ENCODE measurements at regions not wholly inside any gene's neighbourhood (a gene's known extent, or its start where the extent isn't known, plus 50 kb on each side); places are given as distances from the start of the nearest gene placed in this dataset.

DNA sequence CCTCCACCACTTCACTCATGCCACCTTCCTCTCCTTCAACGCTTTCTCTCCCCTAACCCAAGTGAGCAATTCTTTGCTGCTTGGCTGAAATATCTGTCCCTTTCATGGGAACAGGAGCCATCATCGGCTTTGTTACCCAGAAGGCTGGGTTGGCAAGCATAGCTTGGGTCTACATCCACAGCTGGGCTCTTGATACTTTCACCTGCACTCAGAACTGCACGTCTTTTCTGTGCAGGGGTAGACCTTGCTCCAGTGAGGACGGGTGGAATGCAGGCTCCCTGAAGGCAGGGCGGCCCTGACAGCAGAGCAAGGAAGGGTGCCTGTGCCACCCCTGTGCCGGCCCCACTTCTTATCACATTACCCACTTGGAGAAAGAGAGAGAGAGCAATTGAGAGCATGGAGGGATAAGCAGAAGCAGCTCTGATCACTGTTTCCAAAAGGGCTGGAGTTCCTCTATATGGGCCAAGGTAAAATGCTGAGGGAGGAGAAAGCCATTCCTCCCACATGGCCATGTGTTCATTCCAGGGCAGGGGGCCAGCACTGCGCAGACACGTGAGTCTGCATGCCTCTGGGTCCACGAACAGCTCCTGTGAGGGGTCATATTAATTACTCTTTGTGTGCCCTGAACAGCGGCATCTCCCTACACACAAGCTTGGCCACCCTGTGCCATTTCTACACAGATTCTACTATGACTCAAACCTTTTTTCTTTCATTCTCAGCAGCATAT, 181.8 kb downstream of the BUD13 start:
- DNase-seq: no peak
- Histone ChIP-seq H3K9me2 (no peaks in the 10 kb centered on the region), H2AFZ (ENCODE audit: low read depth) (no peak overlapping the region), H3F3A (replicated peaks; ENCODE audit: insufficient read depth) (no peaks in the 10 kb centered on the region), H3K9ac (no peak overlapping the region), H3K27ac (ENCODE audit: low read depth in 2 of 2, low read length in 1 of 2) (no peak overlapping the region), H3K4me3 (ENCODE audit: low read depth in 2 of 2, low read length in 1 of 2) (no peak overlapping the region), H3K79me2 (ENCODE audit: insufficient read depth) (no peaks in the 10 kb centered on the region), H3K27me3 (ENCODE audit: insufficient read depth) (peaks cover 7% of the 10 kb centered on the region; the same call in 1 of the 2 replicates), H3K9me3 (no peaks in the 10 kb centered on the region), H3K4me1 (ENCODE audit: control insufficient read depth in 1 of 2, insufficient read depth in 2 of 2, low read depth in 1 of 2, low read length in 1 of 2) (peaks cover 0 to 12% of the 10 kb centered on the region in 2 experiments; a peak in 1 of 4 replicates), H3K36me3 (replicated peaks in 1 of 2; ENCODE audit: control insufficient read depth in 1 of 2, insufficient read depth in 2 of 2, low read length in 1 of 2) (no peaks in the 10 kb centered on the region), H4K20me1 (ENCODE audit: insufficient read depth) (no peaks in the 10 kb centered on the region), H3K4me2 (no peak overlapping the region)
- ChIA-PET POLR2A (no interaction called here), CTCF (interaction anchor here (0.7 to 1.2 kb wide), 4 partner anchors 12 to 32 kb away, joined by 3 to 5 read pairs (median 4); no protein-coding TSS in a partner anchor)
- WGBS (ENCODE audit: low lambda C conversion rate): 38% methylated on average over 10 of the region's 10 CpGs
- TF ChIP-seq RFX5 (IDR thresholded peaks at IDR 0.05; ENCODE audit: low read length) (no peak), REST (IDR thresholded peaks at IDR 0.05; ENCODE audit: low read depth, low read length) (no peak), ELF1 (IDR thresholded peaks at IDR 0.05) (no peak), NRF1 (IDR thresholded peaks at IDR 0.05; ENCODE audit: low read depth, low read length) (no peak), FOXJ3 (CRISPR knock-in tag; IDR thresholded peaks at IDR 0.05) (no peak)

DNA sequence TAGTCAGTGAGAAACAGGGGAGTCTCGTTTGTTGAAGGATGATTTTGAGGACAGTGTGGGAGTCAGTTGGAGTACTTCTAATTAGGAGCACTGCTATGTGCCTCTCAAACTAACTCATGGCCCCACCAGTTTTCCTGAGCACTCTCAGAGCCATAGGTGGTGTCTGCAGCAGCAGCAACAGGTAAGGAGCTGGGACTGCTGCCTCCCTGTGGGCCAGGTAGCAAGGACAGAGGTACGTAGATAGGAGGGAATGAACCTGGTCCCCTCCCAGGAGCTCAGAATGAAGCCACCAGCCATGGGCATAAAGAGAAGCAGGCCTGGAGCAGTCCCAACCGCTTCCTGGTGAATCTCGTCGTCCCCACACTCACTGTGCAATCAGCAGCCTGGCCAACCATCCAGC, 183.4 kb downstream of the BUD13 start:
- 10% methylated on average over 2 of the region's 5 CpGs for WGBS (ENCODE audit: low lambda C conversion rate)
- Histone ChIP-seq H3K36me3 (replicated peaks in 1 of 2; ENCODE audit: control insufficient read depth in 1 of 2, insufficient read depth in 2 of 2, low read length in 1 of 2) (no peaks in the 10 kb centered on the region), H4K20me1 (ENCODE audit: insufficient read depth) (no peaks in the 10 kb centered on the region), H3K9me3 (no peaks in the 10 kb centered on the region), H3K27ac (ENCODE audit: low read depth in 2 of 2, low read length in 1 of 2) (no peak overlapping the region), H3K4me1 (ENCODE audit: control insufficient read depth in 1 of 2, insufficient read depth in 2 of 2, low read depth in 1 of 2, low read length in 1 of 2) (peaks cover 0 to 8% of the 10 kb centered on the region in 2 experiments; a peak in 1 of 4 replicates), H3K9ac (no peak overlapping the region), H3K9me2 (no peaks in the 10 kb centered on the region), H3K4me2 (no peak overlapping the region), H3F3A (replicated peaks; ENCODE audit: insufficient read depth) (no peaks in the 10 kb centered on the region), H3K79me2 (ENCODE audit: insufficient read depth) (no peaks in the 10 kb centered on the region), H3K27me3 (ENCODE audit: insufficient read depth) (peaks cover 5% of the 10 kb centered on the region; the same call in 1 of the 2 replicates), H3K4me3 (ENCODE audit: low read depth in 2 of 2, low read length in 1 of 2) (no peak overlapping the region), H2AFZ (ENCODE audit: low read depth) (no peak overlapping the region)
- no peak for TF ChIP-seq RAD21 (IDR thresholded peaks at IDR 0.05; ENCODE audit: low read length)
- TF ChIP-seq SIN3A (IDR thresholded peaks at IDR 0.05; ENCODE audit: borderline replicate concordance, low read depth, low read length): no peak
- TF ChIP-seq TCF12 (IDR thresholded peaks at IDR 0.05): no peak
- ChIA-PET POLR2A (no interaction called here), CTCF (interaction anchor here (0.7 kb wide), 1 partner anchor 10 kb away, joined by 3 read pairs; no protein-coding TSS in a partner anchor)
- no peak for DNase-seq

All from SK-N-SH (cell line).